ENCODE measurements at regions not wholly inside any gene's neighbourhood (a gene's known extent, or its start where the extent isn't known, plus 50 kb on each side); places are given as distances from the start of the nearest gene placed in this dataset.
"Not testable (repeated sequence)": the region's sequence is repeated elsewhere in the genome, so short reads cannot be mapped to it uniquely, and the experiment has no call there.

- H3K27me3 ChIP-seq, result peaks cover 99% of the 10 kb centered on the region
- no peak overlapping the region for H3K27ac ChIP-seq
- no peaks in the 10 kb centered on the region for H3K36me3 ChIP-seq
- TF ChIP-seq CTCF (IDR thresholded peaks at IDR 0.05; ENCODE audit: low read depth, low read length), result no peak
- DNase-seq (ENCODE audit: low read depth in 1 of 2, low spot score in 1 of 2), result peak; percentile 36 to 54
- H3K4me3 ChIP-seq, result peak overlapping the region; percentile 54
- H3K9me3 ChIP-seq (ENCODE audit: low read depth), result no peaks in the 10 kb centered on the region
- H3K4me1 ChIP-seq (ENCODE audit: low read depth), result peaks cover 2% of the 10 kb centered on the region
These were observed 165.9 kb upstream of the PPP1R3A start for GRCh38 chr7:114084472-114085312.

DNA sequence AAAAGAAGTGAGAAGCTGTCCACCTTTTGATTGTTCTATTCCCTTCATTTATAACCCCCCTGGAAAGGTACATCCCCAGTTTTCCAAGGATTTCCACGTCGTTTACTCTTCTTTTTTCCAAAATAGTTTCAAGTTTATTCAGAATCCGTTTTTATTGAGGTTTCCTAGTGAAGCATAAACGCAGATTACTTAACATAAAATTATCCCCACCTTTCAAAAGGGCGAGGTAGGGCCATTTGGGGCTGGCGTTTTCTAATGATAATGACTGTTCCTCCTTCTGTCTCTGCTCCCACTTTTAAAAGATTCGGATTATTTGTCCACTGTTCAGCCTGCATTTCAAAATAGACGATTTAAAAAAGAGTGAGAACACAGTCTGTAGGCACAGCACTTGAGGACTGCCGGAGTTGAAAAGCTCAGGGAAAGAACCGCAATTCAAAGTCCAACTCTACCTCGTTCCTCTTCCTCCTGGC lies 165.2 kb upstream of the PPP1R3A start:
- H3K9me3 ChIP-seq (ENCODE audit: low read depth), result no peaks in the 10 kb centered on the region
- H3K27ac ChIP-seq, result no peak overlapping the region
- TF ChIP-seq CTCF (IDR thresholded peaks at IDR 0.05; ENCODE audit: low read depth, low read length), result no peak
- no peaks in the 10 kb centered on the region for H3K36me3 ChIP-seq
- peaks cover 2% of the 10 kb centered on the region for H3K4me1 ChIP-seq (ENCODE audit: low read depth)
- H3K4me3 ChIP-seq, result peak overlapping the region; percentile 54
- H3K27me3 ChIP-seq, result peaks cover 99% of the 10 kb centered on the region
- no peak for DNase-seq (ENCODE audit: low read depth in 1 of 2, low spot score in 1 of 2)

GRCh38 chr7:114083166-114084001 lies 164.6 kb upstream of the PPP1R3A start:
- DNase-seq (ENCODE audit: low read depth in 1 of 2, low spot score in 1 of 2), result peak in 1 of 2 donors; percentile 5
- H3K27me3 ChIP-seq, result peaks cover 97% of the 10 kb centered on the region
- peak overlapping the region; percentile 9 for H3K4me3 ChIP-seq
- peaks cover 2% of the 10 kb centered on the region for H3K4me1 ChIP-seq (ENCODE audit: low read depth)
- no peaks in the 10 kb centered on the region for H3K9me3 ChIP-seq (ENCODE audit: low read depth)
- H3K36me3 ChIP-seq, result no peaks in the 10 kb centered on the region
- no peak overlapping the region for H3K27ac ChIP-seq
- TF ChIP-seq CTCF (IDR thresholded peaks at IDR 0.05; ENCODE audit: low read depth, low read length), result no peak

DNA sequence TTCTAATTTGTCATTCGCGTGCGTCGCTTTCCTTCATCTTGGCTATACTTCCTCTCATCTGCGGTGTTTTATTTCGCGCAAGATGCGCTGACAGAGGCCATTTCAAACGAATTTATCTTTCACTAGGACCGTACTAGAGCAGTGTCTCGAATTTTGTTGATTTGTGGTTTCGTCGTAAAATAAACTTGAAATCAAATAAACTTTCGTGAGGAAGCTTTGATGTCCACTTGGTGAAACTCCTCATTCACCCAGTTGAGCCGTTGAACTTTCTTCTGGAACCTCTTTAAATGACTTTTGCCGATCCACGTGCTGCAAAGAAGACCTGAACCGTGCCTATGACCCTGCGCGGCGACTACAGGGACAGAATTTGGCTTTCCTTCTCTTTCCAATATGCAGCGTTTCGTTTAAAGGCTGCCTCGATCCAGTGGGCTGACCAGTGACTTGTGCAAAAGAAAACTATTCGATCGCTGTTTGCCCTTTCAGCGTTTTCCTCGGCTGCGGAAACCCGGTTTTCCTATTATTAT lies 163.9 kb upstream of the PPP1R3A start:
- H3K36me3 ChIP-seq, result no peaks in the 10 kb centered on the region
- H3K27ac ChIP-seq, result no peak overlapping the region
- no peaks in the 10 kb centered on the region for H3K9me3 ChIP-seq (ENCODE audit: low read depth)
- peaks cover 2% of the 10 kb centered on the region for H3K4me1 ChIP-seq (ENCODE audit: low read depth)
- peak overlapping the region; percentile 9 for H3K4me3 ChIP-seq
- peak; percentile 24 to 35 for DNase-seq (ENCODE audit: low read depth in 1 of 2, low spot score in 1 of 2)
- TF ChIP-seq CTCF (IDR thresholded peaks at IDR 0.05; ENCODE audit: low read depth, low read length), result no peak
- peaks cover 90% of the 10 kb centered on the region for H3K27me3 ChIP-seq

DNA sequence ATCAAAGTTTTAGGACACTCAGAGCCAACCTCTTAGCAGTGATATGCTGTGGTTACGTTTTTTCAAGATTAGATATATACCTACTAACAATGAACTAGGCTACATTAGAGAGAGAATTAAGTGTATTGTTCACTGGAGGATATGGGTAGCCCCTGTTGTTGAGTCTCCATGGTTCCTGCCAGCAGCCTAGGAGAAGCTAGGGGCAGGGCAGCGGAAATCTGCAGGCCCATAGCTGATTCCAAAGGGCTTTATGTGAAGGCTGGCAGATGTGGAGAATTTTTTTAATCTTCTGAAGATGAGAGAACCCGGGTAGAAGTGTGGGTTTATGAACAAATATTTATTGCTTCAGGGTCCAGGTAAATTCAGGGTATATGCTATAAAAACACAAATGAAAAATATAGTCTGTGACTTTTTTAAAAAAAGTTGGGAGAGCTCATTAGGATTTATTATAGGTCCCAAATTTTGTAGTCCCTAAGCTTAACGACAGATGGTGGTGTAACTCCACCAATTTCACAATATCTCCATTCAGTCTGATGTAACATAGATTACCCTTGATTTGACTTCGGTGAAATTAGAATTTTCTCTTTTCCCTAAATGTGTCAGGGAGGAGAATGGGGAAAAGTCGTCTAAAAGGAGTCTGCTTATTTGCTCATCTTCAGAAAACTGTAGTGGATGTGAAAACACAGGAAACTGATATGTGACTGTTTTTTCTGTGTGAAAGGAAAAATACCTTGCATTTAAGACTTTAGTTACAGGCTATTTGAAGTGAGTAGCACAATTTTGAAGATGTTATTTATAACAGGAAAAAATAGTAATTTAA lies 163.0 kb upstream of the PPP1R3A start:
- peaks cover 2% of the 10 kb centered on the region for H3K4me1 ChIP-seq (ENCODE audit: low read depth)
- DNase-seq (ENCODE audit: low read depth in 1 of 2, low spot score in 1 of 2), result peak; percentile 33 to 79
- no peak overlapping the region for H3K27ac ChIP-seq
- peak; percentile 57 for TF ChIP-seq CTCF (IDR thresholded peaks at IDR 0.05; ENCODE audit: low read depth, low read length)
- H3K4me3 ChIP-seq, result no peak overlapping the region
- H3K36me3 ChIP-seq, result no peaks in the 10 kb centered on the region
- H3K27me3 ChIP-seq, result peaks cover 81% of the 10 kb centered on the region
- no peaks in the 10 kb centered on the region for H3K9me3 ChIP-seq (ENCODE audit: low read depth)

DNA sequence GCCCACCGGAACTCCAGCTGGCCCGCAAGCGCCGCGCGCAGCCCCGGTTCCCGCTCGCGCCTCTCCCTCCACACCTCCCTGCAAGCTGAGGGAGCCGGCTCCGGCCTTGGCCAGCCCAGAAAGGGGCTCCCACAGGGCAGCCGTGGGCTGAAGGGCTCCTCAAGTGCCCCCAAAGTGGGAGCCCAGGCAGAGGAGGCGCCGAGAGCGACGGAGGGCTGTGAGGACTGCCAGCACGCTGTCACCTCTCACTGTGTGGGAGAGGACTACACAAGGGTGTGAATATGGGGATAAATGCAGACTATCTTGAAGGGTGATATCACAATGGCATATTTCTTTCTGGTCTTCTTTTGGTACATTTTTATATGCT lies 158.3 kb upstream of the PPP1R3A start:
- not testable (repeated sequence) for H3K4me3 ChIP-seq; H3K4me1 ChIP-seq (ENCODE audit: low read depth); DNase-seq (ENCODE audit: low read depth in 1 of 2, low spot score in 1 of 2); H3K27ac ChIP-seq; H3K36me3 ChIP-seq; H3K9me3 ChIP-seq (ENCODE audit: low read depth)
- peaks cover 35% of the 10 kb centered on the region for H3K27me3 ChIP-seq

- not testable (repeated sequence) for H3K4me3 ChIP-seq; H3K27ac ChIP-seq; H3K9me3 ChIP-seq (ENCODE audit: low read depth); H3K36me3 ChIP-seq; DNase-seq (ENCODE audit: low read depth in 1 of 2, low spot score in 1 of 2); H3K4me1 ChIP-seq (ENCODE audit: low read depth)
- peaks cover 29% of the 10 kb centered on the region for H3K27me3 ChIP-seq
These were observed 157.8 kb upstream of the PPP1R3A start for GRCh38 chr7:114076392-114077157.
